OCI-LY7 (cell line): ENCODE measurements at regions not wholly inside any gene's neighbourhood (a gene's known extent, or its start where the extent isn't known, plus 50 kb on each side); places are given as distances from the start of the nearest gene placed in this dataset.

Experiments
- EZH2phosphoT487 ChIP-seq: fragments of 200-600 bp; sonication (generic); IDR thresholded peaks from 2 replicates; pipeline ENCODE4 v1.6.1; 2018; ENCODE audit warnings: low read depth, borderline replicate concordance, mild to moderate bottlenecking, mixed run types, antibody characterized with exemption, low read length, moderate library complexity, mixed read lengths
- TF ChIP-seq, protein P1 (sequence below): fragments of 200-600 bp; sonication (generic); conservative IDR thresholded peaks from 2 replicates; pipeline ENCODE4 v1.5.1; 2014; ENCODE audit warnings: mild to moderate bottlenecking, antibody characterized with exemption, low read length, moderate library complexity, mixed read lengths

DNA sequence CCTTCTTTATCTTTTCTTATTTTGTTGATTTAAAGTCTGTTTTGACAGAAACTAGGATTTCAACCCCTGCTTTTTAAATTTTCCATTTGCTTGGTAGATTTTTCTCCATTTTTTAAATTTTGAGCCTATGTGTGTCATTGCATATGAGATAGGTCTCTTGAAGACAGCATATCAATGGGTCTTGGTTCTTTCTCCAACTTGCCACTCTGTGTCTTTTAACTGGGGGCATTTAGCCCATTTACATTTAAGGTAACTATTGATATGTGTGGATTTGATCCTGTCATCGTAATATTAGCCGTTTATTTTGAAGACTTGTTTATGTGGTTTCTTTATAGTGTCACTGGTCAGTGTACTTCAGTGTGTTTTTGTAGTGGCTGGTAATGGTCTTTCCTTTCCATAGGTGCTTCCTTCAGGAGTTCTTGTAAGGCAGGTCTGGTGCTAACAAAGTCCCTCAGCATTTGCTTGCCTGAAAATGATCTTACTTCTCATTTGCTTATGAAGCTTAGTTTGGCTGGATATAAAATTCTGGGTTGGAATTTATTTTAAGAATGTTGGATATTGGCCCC lies 223.9 kb downstream of the USP25 start:
- TF ChIP-seq, protein P1, sequence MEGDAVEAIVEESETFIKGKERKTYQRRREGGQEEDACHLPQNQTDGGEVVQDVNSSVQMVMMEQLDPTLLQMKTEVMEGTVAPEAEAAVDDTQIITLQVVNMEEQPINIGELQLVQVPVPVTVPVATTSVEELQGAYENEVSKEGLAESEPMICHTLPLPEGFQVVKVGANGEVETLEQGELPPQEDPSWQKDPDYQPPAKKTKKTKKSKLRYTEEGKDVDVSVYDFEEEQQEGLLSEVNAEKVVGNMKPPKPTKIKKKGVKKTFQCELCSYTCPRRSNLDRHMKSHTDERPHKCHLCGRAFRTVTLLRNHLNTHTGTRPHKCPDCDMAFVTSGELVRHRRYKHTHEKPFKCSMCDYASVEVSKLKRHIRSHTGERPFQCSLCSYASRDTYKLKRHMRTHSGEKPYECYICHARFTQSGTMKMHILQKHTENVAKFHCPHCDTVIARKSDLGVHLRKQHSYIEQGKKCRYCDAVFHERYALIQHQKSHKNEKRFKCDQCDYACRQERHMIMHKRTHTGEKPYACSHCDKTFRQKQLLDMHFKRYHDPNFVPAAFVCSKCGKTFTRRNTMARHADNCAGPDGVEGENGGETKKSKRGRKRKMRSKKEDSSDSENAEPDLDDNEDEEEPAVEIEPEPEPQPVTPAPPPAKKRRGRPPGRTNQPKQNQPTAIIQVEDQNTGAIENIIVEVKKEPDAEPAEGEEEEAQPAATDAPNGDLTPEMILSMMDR, result no peak
- no peak for TF ChIP-seq EZH2phosphoT487
